Liver (tissue), 8 donors: ENCODE measurements at regions not wholly inside any gene's neighbourhood (a gene's known extent, or its start where the extent isn't known, plus 50 kb on each side); places are given as distances from the start of the nearest gene placed in this dataset.

ENCODE experiments used
- DNase-seq: peaks from one replicate; pipeline ENCODE4 v3.0.0-alpha.2; 2017; ENCODE audit warnings: low spot score
- H3K27ac ChIP-seq, 2 donors: one replicate each; pipeline ENCODE4 v1.7.0; 2013; ENCODE audit warnings: inconsistent platforms in 2 of 2, low read length in 2 of 2, control low read depth in 1 of 2, low read depth in 1 of 2, mild to moderate bottlenecking in 1 of 2
- H3K27me3 ChIP-seq, 4 donors: one replicate each; pipeline versions ENCODE4 v1.6.1 to v1.7.0; 2013; ENCODE audit warnings: low read length in 3 of 4, inconsistent platforms in 1 of 4, mild to moderate bottlenecking in 1 of 4, moderate library complexity in 1 of 4; ENCODE audit not compliant: control insufficient read depth in 4 of 4, insufficient read depth in 4 of 4
- H3K36me3 ChIP-seq, 4 donors: one replicate each; pipeline versions ENCODE4 v1.6.1 to v1.7.0; 2013; ENCODE audit warnings: low read length in 3 of 4, mild to moderate bottlenecking in 3 of 4, low read depth in 1 of 4, moderate library complexity in 1 of 4; ENCODE audit not compliant: control insufficient read depth in 4 of 4, insufficient read depth in 3 of 4
- H3K4me1 ChIP-seq, 4 donors: one replicate each; pipeline versions ENCODE4 v1.6.1 to v1.7.0; 2013; ENCODE audit warnings: low read length in 3 of 4, mild to moderate bottlenecking in 3 of 4, moderate library complexity in 1 of 4; ENCODE audit not compliant: control insufficient read depth in 4 of 4, insufficient read depth in 4 of 4
- H3K4me3 ChIP-seq, 3 donors: one replicate each; pipeline versions ENCODE4 v1.6.1 to v1.7.0; 2013; ENCODE audit warnings: low read length in 3 of 3, control low read depth in 1 of 3, low read depth in 1 of 3, mild to moderate bottlenecking in 1 of 3
- H3K9ac ChIP-seq, 2 donors: one replicate each; pipeline ENCODE4 v1.7.0; 2013; ENCODE audit warnings: low read length in 2 of 2, mild to moderate bottlenecking in 2 of 2, moderate library complexity in 2 of 2, control low read depth in 1 of 2, low read depth in 1 of 2
- H3K9me3 ChIP-seq, 4 donors: one replicate each; pipeline versions ENCODE4 v1.6.1 to v1.7.0; 2013; ENCODE audit warnings: low read length in 3 of 4; ENCODE audit not compliant: control insufficient read depth in 4 of 4
- ATF3 ChIP-seq: IDR thresholded peaks from 2 replicates; pipeline ENCODE4 v1.6.1; 2016; ENCODE audit warnings: antibody characterized with exemption
- CTCF ChIP-seq: fragments of 150-350 bp; IDR thresholded peaks from 2 replicates; pipeline ENCODE4 v1.5.1; 2017; ENCODE audit warnings: improper control_type of control experiment, low read depth, low read length; ENCODE audit not compliant: missing input control
- EGR1 ChIP-seq, 2 donors: IDR thresholded peaks; 2 replicates each; pipeline ENCODE4 v1.6.1; 2016 to 2018; ENCODE audit warnings: antibody characterized with exemption in 2 of 2, low read depth in 2 of 2
- FOXA1 ChIP-seq: IDR thresholded peaks from 2 replicates; pipeline ENCODE4 v1.6.1; 2016; ENCODE audit warnings: antibody characterized with exemption
- FOXA2 ChIP-seq: IDR thresholded peaks from 2 replicates; pipeline ENCODE4 v1.6.1; 2016; ENCODE audit warnings: antibody characterized with exemption
- GABPA ChIP-seq, 2 donors: IDR thresholded peaks in 1 of 2; conservative IDR thresholded peaks in 1 of 2; 2 replicates each; pipeline ENCODE4 v1.6.1; 2016; ENCODE audit warnings: antibody characterized with exemption in 2 of 2, mild to moderate bottlenecking in 1 of 2, moderate library complexity in 1 of 2
- HNF4A ChIP-seq, 2 donors: conservative IDR thresholded peaks; 2 replicates each; pipeline ENCODE4 v1.6.1; 2016; ENCODE audit warnings: antibody characterized with exemption in 2 of 2, mild to moderate bottlenecking in 2 of 2
- HNF4G ChIP-seq: IDR thresholded peaks from 2 replicates; pipeline ENCODE4 v1.6.1; 2016; ENCODE audit warnings: antibody characterized with exemption
- JUND ChIP-seq, 2 donors: IDR thresholded peaks; 2 replicates each; pipeline ENCODE4 v1.6.1; 2016; ENCODE audit warnings: antibody characterized with exemption in 2 of 2
- MAX ChIP-seq: IDR thresholded peaks from 2 replicates; pipeline ENCODE4 v1.6.1; 2016; ENCODE audit warnings: antibody characterized with exemption
- NR2F2 ChIP-seq: IDR thresholded peaks from 2 replicates; pipeline ENCODE4 v1.6.1; 2016; ENCODE audit warnings: antibody characterized with exemption
- RAD21 ChIP-seq, 2 donors: IDR thresholded peaks; 2 replicates each; pipeline ENCODE4 v1.6.1; 2016; ENCODE audit warnings: antibody characterized with exemption in 2 of 2, mild to moderate bottlenecking in 2 of 2
- REST ChIP-seq: IDR thresholded peaks from 2 replicates; pipeline ENCODE4 v1.6.1; 2016; ENCODE audit warnings: antibody characterized with exemption, mild to moderate bottlenecking
- RXRA ChIP-seq, 2 donors: IDR thresholded peaks; 2 replicates each; pipeline ENCODE4 v1.6.1; 2017 to 2018; ENCODE audit warnings: antibody characterized with exemption in 2 of 2, mild to moderate bottlenecking in 1 of 2
- SP1 ChIP-seq: IDR thresholded peaks from 2 replicates; pipeline ENCODE4 v1.6.1; 2018; ENCODE audit warnings: antibody characterized with exemption, mild to moderate bottlenecking
- TAF1 ChIP-seq: conservative IDR thresholded peaks from 2 replicates; pipeline ENCODE4 v1.6.1; 2016; ENCODE audit warnings: antibody characterized with exemption, mild to moderate bottlenecking
- YY1 ChIP-seq: IDR thresholded peaks from 2 replicates; pipeline ENCODE4 v1.6.1; 2016; ENCODE audit warnings: antibody characterized with exemption, mild to moderate bottlenecking
- ZBTB33 ChIP-seq: IDR thresholded peaks from 2 replicates; pipeline ENCODE4 v1.6.1; 2016; ENCODE audit warnings: antibody characterized with exemption
- WGBS: extraction: QIAGEN DNeasy Blood & Tissue Kit; methylation state at CpG from one replicate; pipeline ENCODE4 v1.1.7; 2013; 5-methylcytosine and 5-hydroxymethylcytosine counted together
- donor health status: healthy.
- donor health status: healthy.
- donor health status: healthy.
- donor health status: healthy.
- donor health status: healthy.

- Histone ChIP-seq H3K27ac (no peak overlapping the region), H3K4me1 (no peaks in the 10 kb centered on the region), H3K4me3 (no peak overlapping the region), H3K9me3 (no peaks in the 10 kb centered on the region), H3K9ac (no peak overlapping the region), H3K27me3 (no peaks in the 10 kb centered on the region), H3K36me3 (no peaks in the 10 kb centered on the region)
- no peak for DNase-seq
- 90% methylated on average over 4 of the region's 4 CpGs for WGBS
- no peak for TF ChIP-seq TAF1
- TF ChIP-seq HNF4A (conservative IDR thresholded peaks at IDR 0.05): no peak
- no peak for TF ChIP-seq HNF4G
- TF ChIP-seq ZBTB33: no peak
- no peak for TF ChIP-seq ATF3
- TF ChIP-seq MAX: no peak
- TF ChIP-seq FOXA1: no peak
- no peak for TF ChIP-seq RAD21 (IDR thresholded peaks at IDR 0.05)
- no peak for TF ChIP-seq REST
- TF ChIP-seq NR2F2: no peak
- no peak for TF ChIP-seq YY1
- no peak for TF ChIP-seq CTCF
- no peak for TF ChIP-seq FOXA2
- TF ChIP-seq RXRA (IDR thresholded peaks at IDR 0.05): no peak
- no peak for TF ChIP-seq JUND (IDR thresholded peaks at IDR 0.05)
- TF ChIP-seq GABPA (IDR thresholded peaks at IDR 0.05 in 1 of 2, conservative IDR thresholded peaks at IDR 0.05 in 1 of 2): no peak
- no peak for TF ChIP-seq SP1
- TF ChIP-seq EGR1 (IDR thresholded peaks at IDR 0.05; ENCODE audit: low read depth in 2 of 2): no peak
Observed at GRCh38 chr13:50167967-50168366, 152.7 kb downstream of the KCNRG start.

GRCh38 chr13:50168786-50169185 is 153.5 kb downstream of the KCNRG start:
- Histone ChIP-seq H3K27me3 (no peaks in the 10 kb centered on the region), H3K9ac (no peak overlapping the region), H3K4me3 (no peak overlapping the region), H3K4me1 (no peaks in the 10 kb centered on the region), H3K9me3 (no peaks in the 10 kb centered on the region), H3K27ac (no peak overlapping the region), H3K36me3 (no peaks in the 10 kb centered on the region)
- TF ChIP-seq YY1: no peak
- TF ChIP-seq JUND (IDR thresholded peaks at IDR 0.05): no peak
- WGBS: 86% methylated on average over 2 of the region's 2 CpGs
- no peak for DNase-seq
